ENCODE measurements at regions not wholly inside any gene's neighbourhood (a gene's known extent, or its start where the extent isn't known, plus 50 kb on each side); places are given as distances from the start of the nearest gene placed in this dataset.

GRCh38 chr1:209248649-209249279 is 334.8 kb upstream of the CAMK1G start:
- Histone ChIP-seq H3K27me3 (no peaks in the 10 kb centered on the region), H3K9me3 (no peaks in the 10 kb centered on the region), H3K36me3 (no peaks in the 10 kb centered on the region), H3K27ac (no peak overlapping the region), H3K4me1 (no peaks in the 10 kb centered on the region), H3K4me3 (no peak overlapping the region)
- ATAC-seq = no peak
- 24 to 33% methylated on average over 6 of the region's 6 CpGs for WGBS, 2 donors (ENCODE audit: low coverage in 1 of 2)
- no peak for TF ChIP-seq POLR2A (IDR thresholded peaks at IDR 0.05)
- TF ChIP-seq CTCF (IDR thresholded peaks at IDR 0.05) = peak; percentile 64 to 89 (median 79)

- no peak overlapping the region for H3K27ac ChIP-seq
- no peaks in the 10 kb centered on the region for H3K27me3 ChIP-seq
- H3K4me3 ChIP-seq = no peak overlapping the region
- TF ChIP-seq POLR2A (IDR thresholded peaks at IDR 0.05) (no peak), CTCF (IDR thresholded peaks at IDR 0.05) (no peak), EP300 (IDR thresholded peaks at IDR 0.05) (no peak), POLR2AphosphoS5 (IDR thresholded peaks at IDR 0.05) (no peak)
- WGBS, 2 donors (ENCODE audit: low coverage in 1 of 2) = 11 to 25% methylated on average over 2 of the region's 2 CpGs
- no peaks in the 10 kb centered on the region for H3K9me3 ChIP-seq
- H3K4me1 ChIP-seq = no peaks in the 10 kb centered on the region
- no peaks in the 10 kb centered on the region for H3K36me3 ChIP-seq
- no peak for ATAC-seq
Observed at GRCh38 chr1:209249280-209249670, 334.2 kb upstream of the CAMK1G start.

DNA sequence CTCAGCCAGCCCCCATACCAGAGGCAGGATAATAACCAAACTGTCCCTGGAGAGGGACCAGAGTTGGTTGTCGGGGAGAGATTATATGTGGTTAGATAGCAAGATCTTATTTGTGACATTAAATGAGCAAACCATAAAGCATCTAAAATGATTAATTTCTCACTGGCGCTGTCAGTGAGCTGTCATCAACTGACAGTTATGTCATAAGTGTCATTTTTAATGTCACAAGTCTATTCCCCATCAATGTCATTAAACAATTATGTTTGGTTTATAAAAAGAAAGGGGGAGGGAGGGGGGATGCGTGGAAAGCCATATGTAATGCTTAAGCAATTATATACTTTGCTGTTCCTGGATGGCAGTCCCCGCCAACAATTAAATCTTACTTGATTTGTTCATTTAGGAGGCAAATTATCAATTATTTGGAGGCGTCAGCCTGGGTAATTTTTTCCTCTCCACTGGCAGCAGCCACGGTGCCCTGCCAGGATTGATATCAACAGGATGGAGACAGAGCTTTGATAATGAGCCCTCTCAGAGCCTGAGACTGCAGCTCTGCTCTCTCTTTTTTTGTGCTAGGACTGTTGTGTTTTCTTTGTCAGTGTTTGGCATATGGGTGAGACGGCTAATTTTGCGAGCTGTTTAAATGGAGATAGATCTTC is 333.6 kb upstream of the CAMK1G start:
- H3K4me1 ChIP-seq = no peaks in the 10 kb centered on the region
- no peaks in the 10 kb centered on the region for H3K9me3 ChIP-seq
- TF ChIP-seq CTCF (IDR thresholded peaks at IDR 0.05) = no peak
- TF ChIP-seq POLR2AphosphoS5 (IDR thresholded peaks at IDR 0.05) = no peak
- TF ChIP-seq EP300 (IDR thresholded peaks at IDR 0.05) = no peak
- TF ChIP-seq POLR2A (IDR thresholded peaks at IDR 0.05) = no peak
- H3K4me3 ChIP-seq = no peak overlapping the region
- no peaks in the 10 kb centered on the region for H3K27me3 ChIP-seq
- WGBS, 2 donors (ENCODE audit: low coverage in 1 of 2) = 36 to 53% methylated on average over 7 to 8 of the region's 8 CpGs
- no peak for ATAC-seq
- H3K36me3 ChIP-seq = no peaks in the 10 kb centered on the region
- H3K27ac ChIP-seq = no peak overlapping the region

DNA sequence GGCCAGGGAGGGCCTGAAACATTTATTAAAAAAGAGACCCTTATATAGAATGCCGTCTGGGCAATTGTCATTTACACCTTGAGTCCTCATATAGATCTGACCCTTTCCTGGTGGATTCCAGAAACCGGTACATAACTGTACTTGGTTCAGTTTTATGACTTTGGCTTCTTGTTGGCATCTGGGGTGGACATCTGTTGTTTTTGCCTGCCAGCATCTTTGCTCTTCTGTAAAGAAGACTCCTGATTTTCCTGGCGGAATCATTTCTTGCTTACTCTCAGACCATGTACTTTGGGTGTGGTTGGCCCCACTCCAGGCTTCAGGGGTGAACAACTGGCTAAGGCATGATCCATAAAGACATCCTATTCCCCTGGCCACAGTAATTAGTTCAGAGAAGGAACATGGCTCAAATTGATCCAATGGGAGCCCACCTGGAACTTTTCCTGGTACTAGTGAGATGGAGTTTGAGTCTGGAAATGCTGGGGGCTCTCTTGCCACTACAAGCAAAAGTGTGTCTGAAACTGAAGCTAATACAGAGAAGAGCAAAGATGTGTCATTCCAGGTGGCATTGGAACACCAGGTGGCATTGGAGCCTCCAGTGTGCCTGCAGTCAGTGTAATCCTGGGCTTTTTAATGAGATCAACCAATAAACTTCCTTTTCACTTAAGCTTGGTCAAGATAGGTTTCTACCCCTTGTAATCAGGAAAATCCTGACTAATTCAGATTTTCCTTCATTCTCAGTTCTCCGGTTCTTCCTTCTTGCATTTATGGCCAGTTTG is 332.5 kb upstream of the CAMK1G start:
- Histone ChIP-seq H3K36me3 (no peaks in the 10 kb centered on the region), H3K27me3 (no peaks in the 10 kb centered on the region), H3K4me1 (no peaks in the 10 kb centered on the region), H3K27ac (no peak overlapping the region), H3K4me3 (no peak overlapping the region), H3K9me3 (no peaks in the 10 kb centered on the region)
- no peak for TF ChIP-seq EP300 (IDR thresholded peaks at IDR 0.05)
- no peak for TF ChIP-seq POLR2AphosphoS5 (IDR thresholded peaks at IDR 0.05)
- no peak for TF ChIP-seq POLR2A (IDR thresholded peaks at IDR 0.05)
- TF ChIP-seq CTCF (IDR thresholded peaks at IDR 0.05) = no peak
- no peak for ATAC-seq
- WGBS, 2 donors (ENCODE audit: low coverage in 1 of 2) = 95% methylated on average over 4 of the region's 4 CpGs
